GM18867 (cell line): ENCODE measurements at regions not wholly inside any gene's neighbourhood (a gene's known extent, or its start where the extent isn't known, plus 50 kb on each side); places are given as distances from the start of the nearest gene placed in this dataset.

Source experiments
- ATAC-seq: cut with Tn5 transposase; IDR thresholded peaks from one replicate; pipeline ENCODE4 v1.9.1; 2021; ENCODE audit warnings: mild to moderate bottlenecking, moderate library complexity; ENCODE audit not compliant: unreplicated experiment

DNA sequence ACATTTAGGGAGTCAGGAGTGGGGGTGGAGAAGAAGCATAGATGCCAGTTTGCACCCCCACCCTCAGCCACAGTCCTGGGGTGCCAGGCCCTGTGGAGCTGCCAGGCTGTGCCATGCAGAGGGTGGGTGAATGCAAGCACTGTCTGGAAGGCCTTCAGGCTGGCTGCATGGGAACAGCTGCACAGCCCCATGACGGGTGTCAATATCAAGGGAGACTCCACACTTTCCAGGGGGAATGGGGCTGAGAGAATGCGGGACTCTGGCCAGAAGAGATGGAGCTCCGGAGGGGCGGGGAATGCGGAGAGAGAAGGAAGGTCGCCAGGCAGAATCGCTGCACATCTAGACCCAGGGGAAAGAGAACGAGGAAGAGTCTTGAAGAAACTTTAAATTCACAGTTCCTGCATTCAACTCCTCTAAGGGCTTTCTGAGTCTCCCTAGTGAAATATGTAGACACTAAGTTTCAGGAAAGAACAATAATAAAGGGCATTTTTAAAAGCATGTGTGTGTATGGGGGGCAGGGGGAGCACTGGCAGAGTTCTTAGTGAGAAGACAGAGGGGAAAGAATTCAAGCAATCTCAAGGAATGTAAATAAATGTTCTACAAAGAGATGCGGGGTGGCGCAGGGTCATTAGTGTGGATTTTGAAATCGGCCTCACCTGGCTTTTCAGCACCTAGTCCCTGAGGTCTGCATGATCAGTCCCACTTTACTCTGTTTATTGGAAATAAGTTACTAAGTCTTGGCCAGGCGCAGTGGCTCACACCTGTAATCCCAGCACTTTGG, 59.1 kb downstream of the BOD1 start:
- no peak for ATAC-seq

DNA sequence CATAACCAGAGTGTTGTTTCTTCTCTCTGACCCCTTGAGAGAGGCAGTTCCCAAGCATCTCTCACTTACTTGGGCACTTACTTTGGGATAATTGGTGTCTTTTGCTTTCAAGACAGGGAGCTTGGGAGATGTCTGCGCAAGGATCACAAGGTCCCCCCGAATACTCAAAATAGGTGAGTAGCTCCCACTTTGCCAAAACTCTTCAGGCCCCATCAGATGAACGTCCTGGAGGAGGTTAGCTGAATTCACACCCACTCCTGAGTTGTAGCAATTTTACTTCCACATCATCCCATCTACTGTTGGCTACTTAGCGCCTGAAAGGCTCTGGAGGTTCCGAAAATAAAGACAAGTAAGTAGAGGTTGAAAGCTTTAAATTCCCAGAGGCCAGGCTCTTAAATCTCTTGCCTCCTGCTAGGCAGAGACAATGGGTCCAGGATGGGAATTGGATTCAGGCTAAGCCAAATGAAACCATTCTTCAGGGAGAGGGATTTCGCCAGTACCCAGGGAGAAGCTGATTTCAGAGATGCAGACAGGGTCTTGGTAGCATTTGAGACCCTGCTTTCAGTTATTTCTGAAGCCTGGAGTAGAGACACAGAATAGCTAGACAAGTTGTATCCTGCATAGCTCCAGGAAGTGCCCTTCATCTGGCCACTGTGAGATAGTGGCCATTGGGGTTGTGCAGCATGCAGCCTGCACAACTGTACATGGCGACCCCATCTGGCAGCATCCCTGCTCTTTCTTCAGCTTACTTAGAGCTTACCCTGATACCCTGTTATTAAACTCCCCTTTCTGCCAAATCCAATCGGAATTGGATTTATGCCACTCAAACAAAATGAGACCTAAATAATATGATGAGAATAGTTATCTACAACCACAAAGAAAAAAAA, 60.1 kb downstream of the BOD1 start:
- ATAC-seq = no peak

GRCh38 chr5:173554989-173555705, 61.3 kb downstream of the BOD1 start:
- no peak for ATAC-seq

DNA sequence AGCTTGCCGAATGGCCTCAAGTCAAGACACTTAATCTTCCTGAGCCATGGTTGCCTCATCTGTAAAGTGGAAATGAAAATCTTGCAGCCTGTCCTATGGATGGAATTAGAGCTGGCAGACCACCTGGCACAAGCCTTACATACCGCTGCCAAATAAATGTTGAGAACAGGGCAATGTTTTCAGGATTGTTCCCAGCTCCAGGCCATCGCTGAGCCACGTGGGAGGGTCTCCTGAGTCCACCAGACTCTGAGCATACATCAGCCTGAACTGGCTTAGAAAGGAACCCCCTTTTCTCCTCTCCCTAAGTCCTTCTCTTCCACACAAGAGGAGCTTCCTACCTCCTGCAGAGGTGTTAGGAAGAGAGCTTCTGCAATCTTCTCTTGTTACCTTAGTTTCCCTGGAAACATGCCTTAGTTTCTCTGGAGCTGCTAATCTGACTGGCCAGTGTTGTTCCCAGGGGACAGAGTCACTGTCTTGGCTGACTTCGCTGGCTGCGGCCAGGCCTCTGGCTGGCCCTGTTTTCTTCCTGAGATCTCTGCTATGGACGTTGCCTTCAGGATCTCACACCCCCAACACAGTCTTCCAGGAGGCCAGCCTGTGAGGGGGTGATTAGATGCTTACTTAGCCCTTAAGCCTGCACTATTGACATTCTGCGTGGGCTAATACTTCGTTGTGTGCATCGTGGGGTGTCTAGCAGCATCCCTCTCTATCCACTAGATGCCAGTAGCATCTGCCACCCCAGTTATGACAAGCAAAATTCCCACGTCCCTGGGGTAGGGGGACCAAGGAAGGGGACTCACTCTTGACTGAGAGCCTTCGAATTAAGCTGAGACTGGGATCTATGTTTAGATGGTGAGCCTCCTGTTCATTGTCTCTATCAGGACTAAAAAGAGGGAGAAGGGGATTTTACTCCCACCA, 62.2 kb downstream of the BOD1 start:
- ATAC-seq = no peak

DNA sequence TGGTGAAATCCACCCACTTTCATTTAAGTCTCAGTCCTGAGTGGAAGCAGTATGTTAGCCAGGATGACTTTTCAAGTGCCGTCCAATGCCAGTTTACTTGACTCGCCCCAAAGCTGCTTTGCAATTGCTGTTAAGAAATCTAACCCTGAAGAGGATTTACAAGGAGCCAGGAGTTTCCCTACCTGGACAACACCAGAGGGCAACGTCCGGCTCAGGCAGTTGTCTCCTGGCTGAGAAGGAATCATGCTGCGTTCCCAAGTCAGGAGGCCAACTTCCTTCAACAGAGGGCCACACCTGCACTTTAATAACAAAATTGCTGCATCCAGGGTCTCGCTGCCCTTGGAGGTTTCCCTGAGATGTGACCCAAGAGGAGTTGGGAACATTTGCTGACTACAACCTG, 65.8 kb downstream of the BOD1 start:
- ATAC-seq = no peak

DNA sequence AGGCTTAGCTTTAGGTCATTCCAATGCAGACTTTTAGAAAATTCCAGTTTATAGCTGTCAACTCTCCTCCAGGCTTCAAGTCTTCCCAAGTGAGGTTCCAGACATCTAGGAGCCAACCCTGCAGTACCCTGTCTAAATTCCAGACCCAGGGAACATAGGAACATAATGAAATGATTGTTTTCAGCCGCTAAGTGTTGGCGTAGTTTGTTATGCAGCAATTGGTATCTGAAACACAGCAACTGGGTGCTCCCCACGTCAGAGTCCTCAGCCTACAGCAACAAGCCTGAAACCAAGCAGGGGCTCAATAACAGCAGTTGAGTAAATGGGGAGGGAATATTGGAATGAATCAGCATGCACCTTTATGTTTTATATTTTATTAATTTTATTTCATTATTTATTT, 66.8 kb downstream of the BOD1 start:
- no peak for ATAC-seq

DNA sequence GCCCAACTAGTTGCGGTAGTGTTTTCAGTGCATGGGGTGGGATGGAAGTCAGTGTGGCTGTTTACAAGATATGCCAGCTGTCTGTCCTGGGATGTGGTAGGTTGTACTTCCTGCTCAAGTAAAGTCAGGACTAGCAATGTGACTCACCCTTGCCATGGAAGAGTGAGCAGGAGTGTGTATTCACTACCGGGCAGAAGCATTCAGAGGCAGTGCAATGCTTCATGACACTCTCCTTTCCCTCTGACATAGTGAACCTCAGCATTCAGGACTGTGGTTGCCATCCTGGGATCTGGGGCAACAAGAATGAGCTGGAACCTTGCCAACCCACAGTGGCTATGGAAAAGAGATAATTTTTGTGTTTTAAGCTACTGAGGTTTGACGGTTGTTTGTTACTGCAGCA, 68.9 kb downstream of the BOD1 start:
- peak; percentile 70 for ATAC-seq

DNA sequence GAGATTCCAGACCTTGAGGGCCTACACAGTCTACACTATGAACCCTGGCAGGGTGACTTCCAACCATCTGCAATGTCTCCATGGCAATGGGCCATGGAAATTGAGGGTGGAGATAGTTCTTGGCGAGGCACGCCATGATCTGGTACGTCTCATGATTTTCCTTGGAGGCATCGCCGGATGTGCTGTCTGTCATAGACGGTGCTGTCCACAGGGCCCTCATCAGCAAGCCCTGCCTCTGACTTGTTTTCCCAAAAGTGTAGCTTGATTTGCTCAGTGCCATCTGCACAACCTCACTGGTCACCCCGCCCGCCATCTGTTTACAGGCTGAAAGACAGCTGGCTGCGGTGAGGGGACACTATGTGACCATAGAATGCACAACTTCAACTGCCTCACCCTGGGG, 73.5 kb downstream of the BOD1 start:
- ATAC-seq = no peak

GRCh38 chr5:173542159-173542558, 74.3 kb downstream of the BOD1 start:
- ATAC-seq = no peak

DNA sequence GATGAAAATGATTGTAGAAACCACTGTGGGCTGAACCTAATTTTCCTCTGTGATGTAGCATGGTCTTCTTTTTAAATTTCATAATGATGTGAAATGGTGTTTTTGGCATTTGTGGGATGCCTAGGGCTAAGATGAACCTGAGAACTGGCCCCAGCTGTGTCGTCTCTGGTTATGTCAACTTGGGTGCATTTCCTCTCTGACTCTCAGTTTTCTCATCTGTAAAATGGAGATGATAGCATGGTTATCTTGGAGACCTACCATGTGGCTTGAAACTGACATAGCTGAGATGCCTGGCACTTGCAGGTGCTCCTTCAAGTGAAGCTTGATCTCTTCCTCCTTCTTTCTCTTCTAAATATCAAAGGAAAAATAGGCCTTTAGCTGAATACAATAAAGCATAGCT, 77.8 kb downstream of the BOD1 start:
- peak; percentile 83 for ATAC-seq

DNA sequence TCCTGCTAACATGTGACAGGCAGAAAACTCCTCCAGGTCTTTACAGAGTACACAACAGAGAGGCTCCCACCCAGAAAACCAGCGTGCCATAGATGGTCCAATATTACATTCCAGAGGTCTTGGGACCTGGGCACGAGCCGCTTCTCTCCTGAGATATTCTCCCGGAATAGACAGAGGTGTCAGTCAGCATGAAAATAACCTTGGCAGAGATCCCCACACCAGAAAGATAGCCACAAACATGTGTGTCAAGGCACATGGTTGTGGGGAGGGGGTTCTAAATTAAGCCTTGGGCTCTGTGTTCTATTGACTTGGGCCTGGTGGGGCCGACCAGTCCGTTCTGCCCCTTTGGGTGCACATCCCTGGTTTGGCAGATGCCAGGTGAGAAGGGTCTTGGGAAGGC, 78.4 kb downstream of the BOD1 start:
- ATAC-seq = no peak

DNA sequence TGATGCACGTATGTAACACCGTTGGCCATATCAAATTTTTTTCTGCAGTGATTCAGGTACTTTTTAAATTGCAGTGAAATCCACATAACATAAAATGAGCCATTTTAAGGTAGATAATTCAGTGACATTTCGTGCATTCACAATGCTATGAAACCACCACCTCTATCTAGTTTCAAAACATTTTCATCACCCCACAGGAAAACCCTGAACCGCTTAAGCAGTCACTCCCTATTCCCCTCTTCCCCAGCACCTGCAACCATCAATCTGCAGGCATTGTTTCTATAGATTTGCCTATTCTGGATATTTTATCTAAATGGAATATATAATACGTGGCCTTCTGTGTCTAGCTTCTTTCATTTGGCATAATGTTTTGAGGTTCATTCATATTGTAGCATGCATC, 79.2 kb downstream of the BOD1 start:
- ATAC-seq = no peak

DNA sequence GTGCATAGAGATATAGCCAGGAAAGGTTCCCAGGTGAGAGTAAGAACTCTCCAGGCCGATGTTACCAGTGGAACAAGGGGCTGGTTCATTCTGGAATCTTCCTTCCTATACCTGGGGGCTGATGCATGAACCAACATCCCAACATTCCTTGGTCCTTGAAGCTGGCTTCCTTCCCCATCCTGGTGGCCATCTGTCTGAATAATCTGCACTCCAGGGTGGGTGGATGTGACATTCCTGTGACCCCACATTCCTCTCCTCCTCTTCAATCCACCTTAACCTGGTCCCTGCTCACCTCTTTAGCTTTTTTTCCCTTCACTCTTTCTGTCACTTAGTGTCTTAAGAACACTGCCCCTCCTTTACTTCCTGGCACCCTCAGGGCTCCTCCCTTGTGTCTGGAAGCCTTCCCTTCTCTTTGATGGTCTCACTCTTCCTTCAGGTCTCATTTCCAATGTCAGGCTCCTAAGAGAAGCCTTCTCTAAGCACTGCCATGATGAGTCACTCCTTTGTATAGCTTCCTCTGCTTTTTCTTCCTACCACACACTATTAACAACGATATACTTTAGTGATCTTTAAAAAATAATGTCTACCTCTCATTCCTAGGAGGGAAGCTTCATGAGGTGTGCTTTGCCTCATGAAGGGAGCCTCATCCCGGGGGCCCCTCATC, 80.3 kb downstream of the BOD1 start:
- no peak for ATAC-seq

DNA sequence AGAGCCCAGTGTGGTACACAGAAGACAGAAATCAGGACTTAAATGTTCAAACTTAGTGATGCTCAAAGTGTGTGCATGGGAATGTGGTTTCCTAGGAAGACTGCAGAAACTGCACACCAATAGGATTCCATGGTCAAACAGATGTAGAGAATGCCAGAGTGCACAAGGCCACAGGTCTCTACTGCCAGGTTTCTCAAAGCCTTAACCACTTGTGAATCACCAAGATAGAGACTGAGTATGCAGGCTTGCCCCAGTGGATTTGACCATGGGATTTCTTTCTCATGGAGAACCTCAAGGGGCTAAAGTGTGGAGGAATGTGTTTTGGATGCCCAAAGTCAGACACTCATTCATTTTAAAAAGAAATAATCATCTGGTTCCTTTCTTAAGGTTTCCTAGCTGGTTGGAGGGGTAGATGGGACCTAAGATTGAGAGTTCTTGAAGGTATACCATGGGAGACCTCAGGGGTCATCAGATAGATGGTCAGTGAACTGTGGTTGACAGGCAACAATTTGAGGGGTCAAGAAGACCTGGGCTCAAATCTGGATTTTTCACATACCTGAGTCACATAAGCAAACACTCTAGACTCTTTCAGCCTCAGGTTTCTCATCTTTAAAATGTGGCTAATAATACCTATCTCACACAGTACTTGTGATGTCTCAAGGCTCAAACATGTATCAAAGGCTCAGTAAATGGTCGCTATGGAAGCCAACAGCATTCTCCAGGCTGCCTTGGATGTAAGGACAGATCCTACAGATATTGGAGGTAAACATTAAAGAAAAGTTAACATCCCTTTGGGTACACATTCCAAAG, 81.1 kb downstream of the BOD1 start:
- ATAC-seq = no peak

- ATAC-seq = no peak
Observed at GRCh38 chr5:173534664-173535063, 81.8 kb downstream of the BOD1 start.

DNA sequence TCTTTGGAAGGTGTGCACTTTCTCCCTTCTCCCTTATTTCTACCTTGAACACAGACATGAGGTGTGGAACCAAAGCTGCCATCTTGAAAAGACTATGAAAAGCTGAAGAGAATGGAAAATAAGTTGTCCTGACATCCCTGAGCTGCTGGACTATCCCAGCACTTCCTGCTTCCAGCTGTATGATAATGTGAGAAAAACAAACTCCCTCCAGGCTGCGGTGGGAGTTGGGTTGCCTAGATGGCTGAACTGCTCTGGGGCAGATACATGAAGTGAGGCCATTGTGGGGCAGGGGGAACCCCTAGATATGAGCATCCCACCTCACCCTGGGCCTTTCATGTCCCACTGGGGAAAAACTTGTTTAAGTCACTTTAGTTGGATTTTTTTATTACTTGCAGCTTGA, 82.4 kb downstream of the BOD1 start:
- ATAC-seq = no peak

DNA sequence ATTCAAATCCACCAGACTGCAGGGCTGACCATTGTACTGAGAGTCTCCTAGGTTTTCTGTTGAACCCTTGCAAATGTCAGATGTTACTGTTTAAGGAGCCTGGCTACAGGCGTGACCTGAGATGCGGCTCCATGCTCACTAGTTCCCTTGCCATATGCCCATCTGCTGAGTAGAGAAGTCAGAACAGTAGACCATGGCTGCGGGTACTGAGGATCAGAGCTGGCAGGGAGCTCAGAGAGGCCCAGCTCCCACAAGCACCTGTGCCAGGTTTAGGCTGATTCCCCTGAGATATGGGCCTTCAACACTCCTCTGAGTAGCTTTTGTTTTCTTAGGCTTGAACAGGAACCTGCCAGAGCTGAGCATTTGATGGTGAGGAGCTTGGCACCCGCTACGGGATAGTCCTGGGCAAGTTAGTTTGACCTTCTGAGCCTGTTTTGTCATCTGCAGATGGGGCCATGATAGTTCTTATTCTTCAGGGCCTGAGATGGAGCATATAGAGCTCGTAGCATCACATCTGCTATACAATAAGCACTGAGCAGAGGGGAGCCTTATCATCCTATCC, 83.7 kb downstream of the BOD1 start:
- ATAC-seq = no peak

DNA sequence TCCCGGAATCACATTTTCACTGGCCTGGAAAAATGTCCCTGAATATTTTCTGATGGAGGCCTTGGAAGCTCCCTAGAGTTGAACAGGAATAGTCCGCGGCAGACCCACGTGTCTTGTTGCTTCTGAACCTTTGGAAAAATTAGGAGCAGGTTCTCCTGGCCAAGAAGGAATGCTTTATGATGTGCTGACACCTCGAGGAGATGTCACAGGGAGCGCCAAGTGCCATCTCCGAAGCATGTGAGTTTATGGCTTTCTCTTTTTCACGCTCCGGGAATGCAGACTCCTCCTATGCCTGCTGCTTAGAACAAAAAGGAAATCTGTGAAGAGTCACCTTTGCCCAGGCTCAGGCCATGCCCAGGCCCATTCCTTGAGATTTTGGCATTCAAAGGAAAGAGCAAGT, 84.6 kb downstream of the BOD1 start:
- no peak for ATAC-seq

DNA sequence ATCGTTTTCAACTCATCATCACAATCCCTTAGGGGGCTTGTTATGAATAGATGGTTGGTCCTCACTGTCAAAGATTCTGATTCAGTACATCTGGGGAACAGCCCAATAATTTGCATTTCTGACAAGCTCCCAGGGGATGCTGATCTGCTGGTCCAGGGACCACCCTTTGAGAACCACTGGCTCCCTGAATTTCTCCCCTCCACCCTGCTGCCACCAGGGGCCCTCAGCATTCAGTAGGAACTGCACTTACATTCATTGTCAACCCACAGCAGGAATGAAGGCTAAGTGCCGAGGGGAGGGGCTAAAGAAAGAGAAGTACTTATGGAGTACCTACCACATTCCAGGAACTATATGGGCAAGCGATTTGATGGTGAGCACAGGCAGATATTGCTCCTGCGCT, 85.9 kb downstream of the BOD1 start:
- no peak for ATAC-seq
